Thymus (tissue), 11 donors: ENCODE measurements at regions not wholly inside any gene's neighbourhood (a gene's known extent, or its start where the extent isn't known, plus 50 kb on each side); places are given as distances from the start of the nearest gene placed in this dataset.

Experiments used
- DNase-seq, 9 donors: peaks; one replicate each; pipeline ENCODE4 v3.0.0-alpha.2; 2013; ENCODE audit warnings: low spot score in 9 of 9, low read depth in 6 of 9, missing footprints in 1 of 9
- H3K27ac ChIP-seq, 2 donors: one replicate each; pipeline ENCODE4 v1.5.1; 2013; ENCODE audit warnings: control low read depth in 1 of 2, low read depth in 1 of 2, low read length in 1 of 2, mild to moderate bottlenecking in 1 of 2, moderate library complexity in 1 of 2
- H3K27me3 ChIP-seq, 2 donors: one replicate each; pipeline ENCODE4 v1.5.1; 2013; ENCODE audit warnings: low read length in 1 of 2; ENCODE audit not compliant: control insufficient read depth in 2 of 2, insufficient read depth in 1 of 2
- H3K36me3 ChIP-seq, 2 donors: one replicate each; pipeline ENCODE4 v1.5.1; 2013; ENCODE audit warnings: low read length in 1 of 2, mild to moderate bottlenecking in 1 of 2, moderate library complexity in 1 of 2; ENCODE audit not compliant: control insufficient read depth in 2 of 2, insufficient read depth in 2 of 2
- H3K4me1 ChIP-seq, 2 donors: one replicate each; pipeline ENCODE4 v1.5.1; 2013; ENCODE audit warnings: low read length in 2 of 2; ENCODE audit not compliant: control insufficient read depth in 2 of 2, insufficient read depth in 2 of 2
- H3K4me3 ChIP-seq, 2 donors: one replicate each; pipeline ENCODE4 v1.5.1; 2013; ENCODE audit warnings: low read length in 2 of 2, control low read depth in 1 of 2, mild to moderate bottlenecking in 1 of 2
- H3K9me3 ChIP-seq, 2 donors: one replicate each; pipeline ENCODE4 v1.5.1; 2013; ENCODE audit warnings: low read length in 1 of 2, mild to moderate bottlenecking in 1 of 2; ENCODE audit not compliant: control insufficient read depth in 2 of 2, insufficient read depth in 1 of 2
- WGBS: extraction: QIAGEN DNeasy Blood & Tissue Kit; methylation state at CpG from one replicate; pipeline ENCODE4 v1.1.7; 2013; 5-methylcytosine and 5-hydroxymethylcytosine counted together
- donor health status: healthy.

DNA sequence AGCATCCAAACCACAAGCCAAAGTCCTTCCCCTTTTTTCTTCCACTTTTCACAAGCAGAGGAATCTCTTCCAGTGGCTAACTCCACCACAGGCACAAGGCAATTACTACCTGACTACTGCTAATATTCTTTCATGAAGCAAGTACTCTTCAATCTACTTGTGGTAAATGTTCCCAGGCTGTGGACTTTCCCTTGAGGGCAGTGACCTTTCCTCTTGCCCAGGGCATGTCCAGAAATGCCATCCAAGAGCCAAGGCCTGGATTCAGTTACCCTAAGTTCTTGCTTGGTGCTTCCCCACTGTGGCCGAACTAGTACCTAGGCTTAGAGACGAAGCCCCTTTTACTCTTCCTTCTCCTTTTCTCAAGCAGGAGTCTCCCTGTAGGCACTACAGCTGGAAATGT is 400.7 kb downstream of the DCAF12L2 start:
- no peaks in the 10 kb centered on the region for H3K9me3 ChIP-seq
- no peaks in the 10 kb centered on the region for H3K36me3 ChIP-seq
- H3K27ac ChIP-seq: no peak overlapping the region
- H3K4me3 ChIP-seq: no peak overlapping the region
- H3K4me1 ChIP-seq: no peaks in the 10 kb centered on the region
- 94% methylated on average over 2 of the region's 2 CpGs for WGBS
- DNase-seq: no peak
- H3K27me3 ChIP-seq: no peaks in the 10 kb centered on the region

- Histone ChIP-seq H3K27ac (no peak overlapping the region), H3K36me3 (no peaks in the 10 kb centered on the region), H3K4me1 (no peaks in the 10 kb centered on the region), H3K4me3 (no peak overlapping the region), H3K27me3 (no peaks in the 10 kb centered on the region), H3K9me3 (no peaks in the 10 kb centered on the region)
- DNase-seq: no peak
- WGBS: 82% methylated on average over 2 of the region's 2 CpGs
Measured at GRCh38 chrX:125769628-125770027, 396.5 kb downstream of the DCAF12L2 start.

GRCh38 chrX:125778261-125778660 is 387.8 kb downstream of the DCAF12L2 start:
- WGBS: 89% methylated on average over 3 of the region's 3 CpGs
- no peak for DNase-seq
- Histone ChIP-seq H3K4me1 (no peaks in the 10 kb centered on the region), H3K36me3 (no peaks in the 10 kb centered on the region), H3K9me3 (no peaks in the 10 kb centered on the region), H3K27ac (no peak overlapping the region), H3K4me3 (no peak overlapping the region), H3K27me3 (no peaks in the 10 kb centered on the region)

DNA sequence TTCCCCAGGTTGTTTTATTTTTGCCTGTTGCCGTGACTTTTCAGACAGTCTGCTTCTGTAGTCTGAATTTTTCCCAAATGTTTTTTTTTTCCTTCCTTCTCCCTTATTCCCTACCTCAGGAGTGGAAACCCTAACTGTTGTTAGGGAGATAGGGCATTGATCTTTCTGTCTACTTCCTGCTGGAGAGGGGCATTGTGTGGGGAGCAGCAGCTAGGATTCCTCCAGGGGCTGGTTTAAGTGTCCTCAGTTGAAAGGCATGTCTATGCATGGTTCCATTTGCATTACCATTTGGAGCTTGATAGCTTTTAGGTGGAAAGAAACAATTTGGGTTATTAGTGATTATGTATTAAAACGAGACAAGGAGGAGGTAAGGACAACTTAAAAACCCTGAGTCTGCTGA is 383.9 kb downstream of the DCAF12L2 start:
- no peaks in the 10 kb centered on the region for H3K36me3 ChIP-seq
- no peak overlapping the region for H3K4me3 ChIP-seq
- no peaks in the 10 kb centered on the region for H3K4me1 ChIP-seq
- DNase-seq: no peak
- no peak overlapping the region for H3K27ac ChIP-seq
- H3K9me3 ChIP-seq: no peaks in the 10 kb centered on the region
- no peaks in the 10 kb centered on the region for H3K27me3 ChIP-seq
- 62% methylated on average over 2 of the region's 2 CpGs for WGBS

DNA sequence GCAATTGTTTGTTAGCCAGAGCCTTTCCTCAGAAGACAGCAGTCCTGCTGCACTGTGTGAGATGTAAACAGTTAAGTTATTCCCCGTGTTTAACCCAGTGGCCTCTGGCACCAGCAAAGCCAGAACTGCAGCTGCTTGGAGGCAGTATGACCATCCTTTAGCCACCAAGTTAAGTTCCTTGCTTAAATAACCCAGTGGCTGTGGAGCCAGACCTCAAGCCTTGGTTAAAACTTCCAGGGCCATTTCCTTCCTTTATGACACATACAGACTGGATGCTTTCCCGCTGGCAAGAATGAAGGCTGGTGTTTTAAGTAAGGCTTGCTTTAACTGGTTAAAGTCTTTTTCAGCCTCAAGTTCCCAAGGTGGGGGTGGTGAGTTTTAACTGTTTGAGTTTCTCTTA is 379.8 kb downstream of the DCAF12L2 start:
- H3K27ac ChIP-seq: no peak overlapping the region
- 11% methylated on average over 2 of the region's 2 CpGs for WGBS
- no peaks in the 10 kb centered on the region for H3K27me3 ChIP-seq

DNA sequence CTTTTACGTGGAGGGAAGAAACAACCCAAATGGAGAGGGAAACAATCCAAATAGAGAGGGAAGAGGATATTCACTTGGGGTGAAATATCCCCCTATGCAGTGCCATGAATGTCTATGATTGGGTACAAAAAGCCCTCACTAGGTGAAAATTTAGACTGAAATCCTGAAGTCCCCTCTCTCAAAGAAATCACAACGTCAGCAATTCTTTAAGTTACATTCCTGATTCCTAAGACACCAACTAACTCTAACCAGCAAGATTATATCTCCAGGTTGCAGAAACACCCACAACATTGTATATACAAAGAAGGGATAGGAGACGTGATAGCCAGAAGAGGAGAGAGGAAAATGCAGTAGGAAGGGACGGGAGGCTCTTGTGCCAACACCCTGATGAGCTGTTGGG is 374.3 kb downstream of the DCAF12L2 start:
- DNase-seq: no peak
- Histone ChIP-seq H3K27ac (no peak overlapping the region), H3K36me3 (no peaks in the 10 kb centered on the region), H3K4me1 (no peaks in the 10 kb centered on the region), H3K9me3 (no peaks in the 10 kb centered on the region), H3K27me3 (no peaks in the 10 kb centered on the region), H3K4me3 (no peak overlapping the region)
- 73% methylated on average over 4 of the region's 4 CpGs for WGBS

More for the DNA sequence above, 379.8 kb downstream of the DCAF12L2 start:
- no peaks in the 10 kb centered on the region for H3K9me3 ChIP-seq
- no peak for DNase-seq
- no peaks in the 10 kb centered on the region for H3K4me1 ChIP-seq
- H3K36me3 ChIP-seq: no peaks in the 10 kb centered on the region
- H3K4me3 ChIP-seq: no peak overlapping the region

DNA sequence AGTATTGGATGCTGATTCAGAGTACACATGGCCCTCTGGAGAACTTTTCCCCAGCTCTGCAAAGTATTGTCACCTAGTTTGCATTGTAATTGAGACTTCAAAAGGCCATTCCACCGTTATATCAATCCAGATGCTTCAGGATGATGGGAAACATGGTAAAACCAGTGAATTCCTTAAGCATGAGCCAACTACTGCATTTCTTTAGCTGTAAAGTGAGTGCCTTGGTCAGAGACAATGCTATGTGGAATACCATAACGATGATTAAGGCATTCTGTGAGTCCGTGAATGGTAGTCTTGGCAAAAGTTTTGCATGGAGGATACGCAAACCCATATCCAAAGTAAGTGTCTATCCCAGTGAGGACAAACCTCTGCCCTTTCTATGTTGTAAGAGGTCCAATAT is 355.2 kb downstream of the DCAF12L2 start:
- WGBS: 92% methylated on average over 4 of the region's 4 CpGs
- Histone ChIP-seq H3K4me1 (no peaks in the 10 kb centered on the region), H3K9me3 (no peaks in the 10 kb centered on the region), H3K4me3 (no peak overlapping the region), H3K27me3 (no peaks in the 10 kb centered on the region), H3K36me3 (no peaks in the 10 kb centered on the region), H3K27ac (no peak overlapping the region)
- DNase-seq: no peak

- Histone ChIP-seq H3K27ac (no peak overlapping the region), H3K27me3 (no peaks in the 10 kb centered on the region), H3K36me3 (no peaks in the 10 kb centered on the region), H3K4me3 (no peak overlapping the region), H3K4me1 (no peaks in the 10 kb centered on the region), H3K9me3 (peaks cover 0 to 6% of the 10 kb centered on the region in 2 donors)
- no peak for DNase-seq
- WGBS: 98% methylated on average over 2 of the region's 2 CpGs
Measured at GRCh38 chrX:125826080-125826479, 340.0 kb downstream of the DCAF12L2 start.

DNA sequence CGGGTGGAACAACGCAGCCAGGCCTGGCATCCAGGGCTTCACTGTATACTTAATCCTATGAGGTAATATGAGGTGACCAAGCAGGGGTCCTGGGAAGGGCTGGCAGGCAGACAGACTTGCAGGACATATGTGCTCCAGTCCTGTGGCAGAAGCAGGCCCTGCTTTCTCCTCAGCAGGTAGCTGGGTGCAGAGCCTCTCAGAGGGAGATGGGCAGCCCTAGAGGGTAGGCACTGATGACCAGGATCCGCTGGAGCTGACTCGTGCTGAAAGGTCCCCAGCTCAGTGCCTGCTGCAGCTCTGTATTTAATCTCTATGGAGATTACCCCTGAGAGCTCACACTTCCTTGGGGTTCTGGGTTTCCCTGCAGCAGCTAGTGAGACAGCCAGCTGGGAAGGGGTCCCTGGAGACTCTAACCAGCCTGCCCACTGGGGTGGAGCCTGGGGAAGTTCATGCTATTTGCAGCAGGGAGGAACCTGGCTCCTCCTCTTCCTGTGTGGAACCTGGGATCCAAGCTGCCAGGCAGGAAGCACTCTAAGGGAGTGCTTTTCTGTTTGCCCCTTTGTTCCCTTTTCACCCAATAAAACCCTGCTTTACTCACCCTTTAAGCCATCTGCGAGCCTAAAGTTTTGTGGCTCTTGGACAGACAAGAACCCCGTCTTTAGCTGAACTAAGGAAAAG is 339.2 kb downstream of the DCAF12L2 start:
- Histone ChIP-seq H3K9me3 (peaks cover 0 to 6% of the 10 kb centered on the region in 2 donors), H3K4me3 (no peak overlapping the region), H3K36me3 (no peaks in the 10 kb centered on the region), H3K27me3 (no peaks in the 10 kb centered on the region), H3K27ac (no peak overlapping the region), H3K4me1 (no peaks in the 10 kb centered on the region)
- DNase-seq: no peak
- WGBS: 96% methylated on average over 6 of the region's 6 CpGs
